ENCODE measurements at regions not wholly inside any gene's neighbourhood (a gene's known extent, or its start where the extent isn't known, plus 50 kb on each side); places are given as distances from the start of the nearest gene placed in this dataset.
"Not testable (repeated sequence)": the region's sequence is repeated elsewhere in the genome, so short reads cannot be mapped to it uniquely, and the experiment has no call there.

- no peak for DNase-seq
Measured at GRCh38 chr12:76666290-76666835, 97.6 kb upstream of the ZDHHC17 start.

GRCh38 chr12:76669981-76670380, 93.9 kb upstream of the ZDHHC17 start:
- no peak for DNase-seq

DNA sequence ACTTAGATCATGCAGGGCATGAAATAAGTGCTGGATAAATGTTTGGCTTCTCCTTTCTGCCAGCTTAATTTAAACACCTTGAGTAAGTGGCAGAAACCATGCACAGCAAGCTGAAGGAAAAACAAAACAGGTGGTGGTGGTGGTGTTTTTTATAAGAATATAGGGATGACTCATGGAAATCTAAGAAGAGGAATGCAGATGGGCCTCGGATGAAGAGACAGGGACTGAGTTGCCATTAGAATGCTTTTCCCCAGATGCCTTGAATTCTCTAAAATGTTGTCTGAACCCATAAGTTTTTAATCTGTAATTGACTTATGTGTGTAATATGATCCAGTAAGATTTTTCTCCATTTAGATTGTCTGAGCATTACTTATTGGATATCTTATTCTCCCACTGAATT, 93.1 kb upstream of the ZDHHC17 start:
- DNase-seq: no peak

DNA sequence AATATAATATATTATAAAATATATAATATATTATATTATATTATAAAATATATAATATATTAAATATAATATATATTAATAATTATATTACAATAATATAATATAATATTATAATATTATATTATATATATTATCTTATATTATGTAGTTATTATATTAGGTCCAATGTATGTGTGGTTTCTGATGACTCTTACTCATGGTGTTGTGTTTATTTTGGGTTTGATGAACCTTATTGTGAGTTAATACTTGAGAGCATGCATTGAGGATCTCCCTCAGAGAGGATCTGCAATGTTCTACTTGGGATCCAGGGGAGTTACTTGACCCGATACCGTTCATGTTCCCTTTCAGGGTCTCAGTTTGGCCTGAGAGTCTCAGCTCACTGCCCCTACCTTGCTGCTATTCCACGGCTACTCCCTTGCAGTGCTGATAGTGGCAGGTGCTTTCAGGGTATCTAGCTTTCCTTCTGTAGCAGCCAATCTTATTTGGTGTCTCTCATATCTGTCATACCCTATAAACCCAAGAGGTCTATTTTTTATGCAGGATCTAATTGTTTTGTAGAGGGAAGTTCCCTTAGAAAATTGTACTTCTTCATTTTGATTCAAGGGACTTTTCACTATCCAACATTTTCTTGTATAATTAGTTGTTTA, 89.1 kb upstream of the ZDHHC17 start:
- DNase-seq: no peak

DNA sequence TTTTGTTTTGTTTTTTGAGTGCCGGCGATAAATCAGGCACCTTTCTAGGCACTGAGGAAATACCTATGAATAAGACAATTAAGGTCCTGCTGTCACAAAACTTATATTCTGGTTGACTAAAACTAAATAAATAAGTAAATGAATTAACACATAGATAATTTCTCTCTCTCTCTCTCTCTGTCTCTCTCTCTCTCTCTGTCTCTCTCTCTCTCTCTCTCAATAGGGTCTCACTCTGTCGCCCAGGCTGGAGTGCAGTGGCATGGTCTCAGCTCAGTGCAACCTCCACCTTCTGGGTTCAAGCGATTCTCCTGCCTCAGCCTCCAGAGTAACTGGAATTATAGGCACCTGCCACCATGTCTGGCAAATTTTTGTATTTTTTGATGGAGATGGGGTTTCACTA, 87.7 kb upstream of the ZDHHC17 start:
- not testable (repeated sequence) for DNase-seq

DNA sequence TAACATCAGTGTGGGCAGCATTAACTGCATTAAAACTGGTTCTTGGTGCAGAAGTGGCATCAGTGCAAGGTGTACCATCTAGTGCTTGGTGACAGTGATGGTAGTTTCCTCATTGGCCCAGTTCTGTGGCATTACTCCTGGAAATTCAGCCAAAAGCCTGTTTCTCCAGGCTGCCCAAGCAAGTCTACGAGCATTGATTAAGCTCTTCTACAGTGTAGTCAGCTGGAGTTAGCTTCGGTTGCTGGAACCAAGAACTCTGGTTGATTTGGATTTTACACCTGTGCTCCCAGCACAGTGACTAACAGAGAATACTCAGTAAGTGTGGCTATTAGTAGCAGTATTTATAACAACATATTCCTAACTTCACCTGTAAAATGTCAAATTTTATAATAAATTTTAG, 84.9 kb upstream of the ZDHHC17 start:
- DNase-seq: no peak

DNA sequence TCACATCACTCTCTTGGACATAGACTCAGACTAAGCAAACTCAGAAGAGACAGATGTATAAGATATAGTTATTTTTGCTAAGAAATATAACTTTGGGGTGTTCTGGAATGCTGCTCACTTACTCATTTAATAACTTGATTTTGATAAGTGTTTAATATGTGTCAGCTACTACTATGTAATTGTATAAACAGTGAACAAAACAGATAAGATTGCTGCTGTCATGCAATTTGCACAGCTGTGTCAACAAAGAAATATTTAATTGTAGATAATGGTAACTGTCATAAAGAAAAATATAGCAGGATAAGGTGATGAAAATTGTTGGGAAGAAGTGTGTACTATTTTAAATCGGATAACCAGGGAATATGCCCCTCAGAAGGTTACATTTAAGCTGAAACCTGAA, 84.1 kb upstream of the ZDHHC17 start:
- no peak for DNase-seq

GRCh38 chr12:76680940-76681339, 83.0 kb upstream of the ZDHHC17 start:
- DNase-seq: no peak

GRCh38 chr12:76685246-76685678, 78.7 kb upstream of the ZDHHC17 start:
- no peak for DNase-seq

- no peak for DNase-seq
Measured at GRCh38 chr12:76687981-76688380, 75.9 kb upstream of the ZDHHC17 start.

DNA sequence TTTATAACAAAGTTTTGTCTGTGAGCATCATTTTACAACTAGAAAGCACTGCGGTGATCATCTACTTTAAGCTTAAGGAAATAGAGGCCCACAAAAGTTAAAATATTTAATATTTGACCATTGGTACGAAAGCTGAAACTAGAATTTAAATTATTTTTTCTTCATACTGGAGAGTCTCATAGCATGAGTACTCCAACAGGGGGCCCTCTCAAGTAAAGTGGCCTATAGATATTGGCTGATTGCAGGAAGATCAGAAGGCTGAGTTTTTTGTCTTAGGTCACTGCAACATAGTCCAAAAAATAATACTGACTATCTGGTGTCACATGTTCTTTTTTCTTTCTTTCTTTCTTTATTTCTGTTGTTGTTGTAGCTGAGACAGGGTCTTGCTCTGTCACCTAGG, 75.3 kb upstream of the ZDHHC17 start:
- DNase-seq: no peak

- DNase-seq: no peak
Measured at GRCh38 chr12:76690921-76691700, 72.8 kb upstream of the ZDHHC17 start.

GRCh38 chr12:76692846-76693245, 71.1 kb upstream of the ZDHHC17 start:
- DNase-seq: no peak

GRCh38 chr12:76694369-76694768, 69.5 kb upstream of the ZDHHC17 start:
- no peak for DNase-seq

DNA sequence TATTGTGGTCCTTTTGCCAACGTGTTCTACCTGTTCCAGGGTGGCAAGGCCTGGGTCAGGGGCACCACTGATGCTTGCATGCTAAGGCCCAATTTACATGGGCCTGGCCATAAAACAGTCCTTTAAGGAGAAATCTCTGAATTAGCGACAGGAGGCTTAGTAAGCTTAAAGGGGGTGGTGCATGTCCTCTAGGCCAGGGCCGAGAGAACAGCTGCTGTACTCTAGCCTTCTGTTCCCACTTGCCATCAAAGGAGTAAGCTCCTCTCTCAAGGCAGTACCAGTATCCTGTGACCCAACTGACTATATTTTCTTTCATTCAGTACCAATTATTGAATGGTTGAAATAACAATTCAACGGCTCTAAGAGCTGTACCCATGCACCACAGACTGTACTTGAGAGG, 67.7 kb upstream of the ZDHHC17 start:
- DNase-seq: no peak

GRCh38 chr12:76697849-76698248, 66.1 kb upstream of the ZDHHC17 start:
- DNase-seq: no peak

GRCh38 chr12:76698316-76698715, 65.6 kb upstream of the ZDHHC17 start:
- no peak for DNase-seq

DNA sequence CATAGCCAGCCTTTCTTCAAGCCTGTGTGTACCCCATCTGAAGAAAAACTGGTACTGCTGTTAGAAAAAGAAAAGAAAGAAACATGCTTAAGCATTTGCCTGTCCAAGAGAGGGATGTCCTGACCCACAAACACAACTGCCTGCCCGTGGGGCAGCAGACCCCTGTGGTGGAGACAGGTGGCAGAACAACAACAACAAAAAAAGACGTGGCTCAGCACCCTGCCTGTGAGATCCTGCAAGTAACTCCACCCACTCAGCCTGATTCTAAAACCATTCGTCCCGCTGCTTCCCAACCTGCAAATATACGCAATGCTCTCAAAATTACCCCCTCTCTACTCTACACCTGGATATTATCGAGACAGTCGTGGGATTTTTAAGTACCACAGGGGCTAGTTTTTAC, 64.9 kb upstream of the ZDHHC17 start:
- DNase-seq: no peak

GRCh38 chr12:76701690-76702089, 62.2 kb upstream of the ZDHHC17 start:
- no peak for DNase-seq

- DNase-seq: no peak
Measured at GRCh38 chr12:76702946-76703345, 61.0 kb upstream of the ZDHHC17 start.

GRCh38 chr12:76704693-76705092, 59.2 kb upstream of the ZDHHC17 start:
- DNase-seq: no peak

DNA sequence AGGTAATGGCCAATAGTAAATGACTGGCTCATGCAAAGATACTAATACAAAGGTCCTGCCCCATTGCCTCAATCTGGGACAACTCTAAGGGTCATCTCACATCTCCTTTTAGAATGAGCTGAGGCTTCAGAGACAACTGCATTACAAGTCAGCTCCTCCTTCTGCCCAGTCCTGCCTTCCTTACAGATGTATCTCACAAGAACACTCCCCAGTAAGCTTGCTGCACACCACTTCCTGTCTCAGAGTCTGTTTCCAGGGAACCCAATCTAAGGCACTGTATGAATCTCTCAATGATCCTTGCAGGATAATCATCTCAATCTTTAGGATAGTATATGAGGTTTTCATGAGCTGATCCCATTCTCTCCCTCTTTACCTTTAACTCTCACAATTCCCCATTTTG, 57.8 kb upstream of the ZDHHC17 start:
- no peak for DNase-seq

DNA sequence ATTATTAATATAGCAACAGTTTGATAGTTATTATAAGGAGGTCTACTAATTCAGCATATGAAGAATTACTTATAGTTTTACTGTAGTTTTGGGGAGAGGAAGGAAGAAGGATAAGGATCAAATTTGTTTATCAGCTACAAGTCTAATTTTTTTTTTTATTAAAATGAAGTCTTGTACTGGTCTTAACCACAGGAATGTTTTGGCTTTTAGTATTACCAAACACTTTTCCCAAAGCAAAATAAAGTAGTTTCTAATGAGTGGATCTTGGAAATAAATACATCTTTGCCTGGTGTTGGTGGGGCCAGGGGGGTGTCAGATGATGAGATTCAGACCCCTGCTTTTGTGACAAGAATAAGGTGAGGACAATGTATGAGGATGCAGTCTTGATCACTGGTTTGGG, 57.2 kb upstream of the ZDHHC17 start:
- DNase-seq: no peak

GRCh38 chr12:76707772-76708171, 56.1 kb upstream of the ZDHHC17 start:
- no peak for DNase-seq
